ENCODE measurements at regions not wholly inside any gene's neighbourhood (a gene's known extent, or its start where the extent isn't known, plus 50 kb on each side); places are given as distances from the start of the nearest gene placed in this dataset.

GRCh38 chr10:76700241-76700640 lies 937.4 kb downstream of the KCNMA1 start:
- WGBS (ENCODE audit: extremely low coverage, insufficient coverage, insufficient read length), result no CpG with 5 or more reads among the region's 1 CpG

GRCh38 chr10:76697923-76698322 lies 939.7 kb downstream of the KCNMA1 start:
- Histone ChIP-seq H3K4me1 (ENCODE audit: control insufficient read depth in 1 of 2, insufficient read depth in 2 of 2, low read length in 2 of 2) (no peaks in the 10 kb centered on the region), H4K91ac (ENCODE audit: low read depth, low read length) (no peak overlapping the region), H2AFZ (ENCODE audit: insufficient read depth, low read length, poor library complexity) (no peak overlapping the region), H3K27ac (ENCODE audit: low read depth, low read length) (no peak overlapping the region), H3K36me3 (ENCODE audit: control insufficient read depth in 1 of 2, insufficient read depth in 2 of 2, low read length in 2 of 2) (no peaks in the 10 kb centered on the region), H2AK5ac (ENCODE audit: low read length) (no peak overlapping the region), H2BK120ac (ENCODE audit: insufficient read depth, low read length, poor library complexity) (no peak overlapping the region), H3K18ac (ENCODE audit: low read length) (no peak overlapping the region), H3K14ac (ENCODE audit: low read length) (no peak overlapping the region), H4K12ac (ENCODE audit: low read depth, low read length) (no peak overlapping the region), H3K27me3 (ENCODE audit: insufficient read depth, low read length) (no peaks in the 10 kb centered on the region), H3K9ac (ENCODE audit: low read length) (no peak overlapping the region), H4K8ac (ENCODE audit: low read depth, low read length) (no peak overlapping the region), H2BK12ac (ENCODE audit: low read length) (no peak overlapping the region), H3K4me2 (ENCODE audit: low read length) (no peak overlapping the region), H3K79me2 (ENCODE audit: control insufficient read depth, insufficient read depth, low read length, poor library complexity) (no peaks in the 10 kb centered on the region), H3K9me3 (ENCODE audit: insufficient read depth, low read depth, low read length) (no peaks in the 10 kb centered on the region), H3K79me1 (ENCODE audit: low read length) (no peaks in the 10 kb centered on the region), H3K23ac (ENCODE audit: low read length) (no peak overlapping the region), H3K4ac (ENCODE audit: low read depth, low read length) (no peak overlapping the region), H3K4me3 (ENCODE audit: low read depth, low read length) (no peak overlapping the region), H2BK5ac (ENCODE audit: low read depth, low read length, poor library complexity) (no peak overlapping the region)
- DNase-seq, result no peak

More at GRCh38 chr10:76700241-76700640, 937.4 kb downstream of the KCNMA1 start:
- H3K36me3 ChIP-seq (ENCODE audit: control insufficient read depth in 1 of 2, insufficient read depth in 2 of 2, low read length in 2 of 2), result no peaks in the 10 kb centered on the region
- H3K79me2 ChIP-seq (ENCODE audit: control insufficient read depth, insufficient read depth, low read length, poor library complexity), result no peaks in the 10 kb centered on the region
- no peak overlapping the region for H3K4me2 ChIP-seq (ENCODE audit: low read length)
- H3K79me1 ChIP-seq (ENCODE audit: low read length), result no peaks in the 10 kb centered on the region
- no peaks in the 10 kb centered on the region for H3K4me1 ChIP-seq (ENCODE audit: control insufficient read depth in 1 of 2, insufficient read depth in 2 of 2, low read length in 2 of 2)
- H3K14ac ChIP-seq (ENCODE audit: low read length), result no peak overlapping the region
- H4K12ac ChIP-seq (ENCODE audit: low read depth, low read length), result no peak overlapping the region
- DNase-seq, result no peak
- no peak overlapping the region for H3K4ac ChIP-seq (ENCODE audit: low read depth, low read length)
- H4K91ac ChIP-seq (ENCODE audit: low read depth, low read length), result no peak overlapping the region
- H4K8ac ChIP-seq (ENCODE audit: low read depth, low read length), result no peak overlapping the region
- no peak overlapping the region for H2BK12ac ChIP-seq (ENCODE audit: low read length)
- no peak overlapping the region for H3K23ac ChIP-seq (ENCODE audit: low read length)
- H2AK5ac ChIP-seq (ENCODE audit: low read length), result no peak overlapping the region
- no peak overlapping the region for H3K18ac ChIP-seq (ENCODE audit: low read length)
- H2BK5ac ChIP-seq (ENCODE audit: low read depth, low read length, poor library complexity), result no peak overlapping the region
- no peaks in the 10 kb centered on the region for H3K27me3 ChIP-seq (ENCODE audit: insufficient read depth, low read length)
- no peak overlapping the region for H3K4me3 ChIP-seq (ENCODE audit: low read depth, low read length)
- H3K9me3 ChIP-seq (ENCODE audit: insufficient read depth, low read depth, low read length), result no peaks in the 10 kb centered on the region
- H3K9ac ChIP-seq (ENCODE audit: low read length), result no peak overlapping the region
- H2AFZ ChIP-seq (ENCODE audit: insufficient read depth, low read length, poor library complexity), result no peak overlapping the region
- H2BK120ac ChIP-seq (ENCODE audit: insufficient read depth, low read length, poor library complexity), result no peak overlapping the region
- H3K27ac ChIP-seq (ENCODE audit: low read depth, low read length), result no peak overlapping the region

DNA sequence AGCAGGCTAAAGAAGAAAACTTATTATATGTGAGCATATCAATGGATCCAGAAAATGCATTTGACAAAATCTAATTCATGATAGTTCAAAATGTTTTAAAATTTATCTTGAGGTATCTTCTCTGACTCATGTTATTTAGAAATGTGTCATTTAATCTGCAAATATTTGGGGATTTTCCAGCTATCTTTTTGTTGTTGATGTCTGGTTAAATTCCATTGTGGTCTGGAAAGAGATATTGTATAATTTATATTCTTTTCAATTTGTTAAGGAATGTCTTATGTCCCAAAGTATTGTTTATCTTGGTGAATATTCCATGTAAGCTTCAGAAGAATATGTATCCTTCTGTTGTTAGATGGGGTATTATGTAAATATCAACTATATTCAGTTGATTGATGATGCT lies 942.5 kb downstream of the KCNMA1 start:
- no peak overlapping the region for H3K4me2 ChIP-seq (ENCODE audit: low read length)
- H4K8ac ChIP-seq (ENCODE audit: low read depth, low read length), result no peak overlapping the region
- no peak overlapping the region for H2AFZ ChIP-seq (ENCODE audit: insufficient read depth, low read length, poor library complexity)
- H3K4me3 ChIP-seq (ENCODE audit: low read depth, low read length), result no peak overlapping the region
- no peak for DNase-seq
- no peaks in the 10 kb centered on the region for H3K36me3 ChIP-seq (ENCODE audit: control insufficient read depth in 1 of 2, insufficient read depth in 2 of 2, low read length in 2 of 2)
- no peaks in the 10 kb centered on the region for H3K4me1 ChIP-seq (ENCODE audit: control insufficient read depth in 1 of 2, insufficient read depth in 2 of 2, low read length in 2 of 2)
- no peak overlapping the region for H2BK5ac ChIP-seq (ENCODE audit: low read depth, low read length, poor library complexity)
- H2BK12ac ChIP-seq (ENCODE audit: low read length), result no peak overlapping the region
- H3K23ac ChIP-seq (ENCODE audit: low read length), result no peak overlapping the region
- no peak overlapping the region for H3K4ac ChIP-seq (ENCODE audit: low read depth, low read length)
- H3K9ac ChIP-seq (ENCODE audit: low read length), result no peak overlapping the region
- no peaks in the 10 kb centered on the region for H3K79me2 ChIP-seq (ENCODE audit: control insufficient read depth, insufficient read depth, low read length, poor library complexity)
- no peaks in the 10 kb centered on the region for H3K79me1 ChIP-seq (ENCODE audit: low read length)
- no peak overlapping the region for H4K91ac ChIP-seq (ENCODE audit: low read depth, low read length)
- no peak overlapping the region for H3K18ac ChIP-seq (ENCODE audit: low read length)
- H4K12ac ChIP-seq (ENCODE audit: low read depth, low read length), result no peak overlapping the region
- H3K27me3 ChIP-seq (ENCODE audit: insufficient read depth, low read length), result no peaks in the 10 kb centered on the region
- H3K27ac ChIP-seq (ENCODE audit: low read depth, low read length), result no peak overlapping the region
- no peak overlapping the region for H3K14ac ChIP-seq (ENCODE audit: low read length)
- no peak overlapping the region for H2AK5ac ChIP-seq (ENCODE audit: low read length)
- no peaks in the 10 kb centered on the region for H3K9me3 ChIP-seq (ENCODE audit: insufficient read depth, low read depth, low read length)
- no peak overlapping the region for H2BK120ac ChIP-seq (ENCODE audit: insufficient read depth, low read length, poor library complexity)

DNA sequence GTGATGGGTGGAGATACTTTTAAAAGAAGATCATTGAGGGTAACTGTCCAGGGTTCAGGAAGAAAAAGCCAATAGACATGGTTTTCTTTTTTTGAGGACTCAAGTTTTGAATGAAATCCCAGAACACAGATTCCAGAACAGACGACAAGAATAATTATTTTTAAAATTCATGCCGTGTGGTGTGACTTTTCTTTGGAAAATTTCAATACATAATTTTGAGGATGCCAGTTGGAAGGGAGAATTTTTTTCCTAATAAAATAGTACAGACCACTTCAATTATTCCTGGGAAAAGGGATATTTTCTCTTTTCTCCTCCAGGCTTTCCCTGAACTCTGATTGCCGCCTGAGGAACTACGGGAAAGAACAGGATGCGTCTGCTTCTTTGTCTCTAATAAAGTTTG lies 951.4 kb downstream of the KCNMA1 start:
- H4K91ac ChIP-seq (ENCODE audit: low read depth, low read length), result no peak overlapping the region
- no peak overlapping the region for H3K18ac ChIP-seq (ENCODE audit: low read length)
- H2BK12ac ChIP-seq (ENCODE audit: low read length), result no peak overlapping the region
- no peaks in the 10 kb centered on the region for H3K27me3 ChIP-seq (ENCODE audit: insufficient read depth, low read length)
- H2AK5ac ChIP-seq (ENCODE audit: low read length), result no peak overlapping the region
- no peak overlapping the region for H3K4ac ChIP-seq (ENCODE audit: low read depth, low read length)
- DNase-seq, result no peak
- no peaks in the 10 kb centered on the region for H3K9me3 ChIP-seq (ENCODE audit: insufficient read depth, low read depth, low read length)
- H3K14ac ChIP-seq (ENCODE audit: low read length), result no peak overlapping the region
- H4K12ac ChIP-seq (ENCODE audit: low read depth, low read length), result no peak overlapping the region
- no peak overlapping the region for H3K4me3 ChIP-seq (ENCODE audit: low read depth, low read length)
- no peak overlapping the region for H4K8ac ChIP-seq (ENCODE audit: low read depth, low read length)
- H2BK5ac ChIP-seq (ENCODE audit: low read depth, low read length, poor library complexity), result no peak overlapping the region
- H3K4me2 ChIP-seq (ENCODE audit: low read length), result no peak overlapping the region
- no peak overlapping the region for H2AFZ ChIP-seq (ENCODE audit: insufficient read depth, low read length, poor library complexity)
- H3K27ac ChIP-seq (ENCODE audit: low read depth, low read length), result no peak overlapping the region
- no peaks in the 10 kb centered on the region for H3K79me2 ChIP-seq (ENCODE audit: control insufficient read depth, insufficient read depth, low read length, poor library complexity)
- H3K4me1 ChIP-seq (ENCODE audit: control insufficient read depth in 1 of 2, insufficient read depth in 2 of 2, low read length in 2 of 2), result no peaks in the 10 kb centered on the region
- H3K79me1 ChIP-seq (ENCODE audit: low read length), result no peaks in the 10 kb centered on the region
- no peak overlapping the region for H3K23ac ChIP-seq (ENCODE audit: low read length)
- H3K9ac ChIP-seq (ENCODE audit: low read length), result no peak overlapping the region
- no peaks in the 10 kb centered on the region for H3K36me3 ChIP-seq (ENCODE audit: control insufficient read depth in 1 of 2, insufficient read depth in 2 of 2, low read length in 2 of 2)
- WGBS (ENCODE audit: extremely low coverage, insufficient coverage, insufficient read length), result no CpG with 5 or more reads among the region's 5 CpGs
- no peak overlapping the region for H2BK120ac ChIP-seq (ENCODE audit: insufficient read depth, low read length, poor library complexity)

- Histone ChIP-seq H3K23ac (ENCODE audit: low read length) (no peak overlapping the region), H3K4me1 (ENCODE audit: control insufficient read depth in 1 of 2, insufficient read depth in 2 of 2, low read length in 2 of 2) (no peaks in the 10 kb centered on the region), H4K91ac (ENCODE audit: low read depth, low read length) (no peak overlapping the region), H2BK12ac (ENCODE audit: low read length) (no peak overlapping the region), H3K79me2 (ENCODE audit: control insufficient read depth, insufficient read depth, low read length, poor library complexity) (no peaks in the 10 kb centered on the region), H2BK120ac (ENCODE audit: insufficient read depth, low read length, poor library complexity) (no peak overlapping the region), H3K79me1 (ENCODE audit: low read length) (no peaks in the 10 kb centered on the region), H2BK5ac (ENCODE audit: low read depth, low read length, poor library complexity) (no peak overlapping the region), H3K9me3 (ENCODE audit: insufficient read depth, low read depth, low read length) (no peaks in the 10 kb centered on the region), H3K27me3 (ENCODE audit: insufficient read depth, low read length) (no peaks in the 10 kb centered on the region), H3K4me2 (ENCODE audit: low read length) (no peak overlapping the region), H3K14ac (ENCODE audit: low read length) (no peak overlapping the region), H3K4ac (ENCODE audit: low read depth, low read length) (no peak overlapping the region), H3K18ac (ENCODE audit: low read length) (no peak overlapping the region), H2AK5ac (ENCODE audit: low read length) (no peak overlapping the region), H4K12ac (ENCODE audit: low read depth, low read length) (no peak overlapping the region), H2AFZ (ENCODE audit: insufficient read depth, low read length, poor library complexity) (no peak overlapping the region), H4K8ac (ENCODE audit: low read depth, low read length) (no peak overlapping the region), H3K9ac (ENCODE audit: low read length) (no peak overlapping the region), H3K4me3 (ENCODE audit: low read depth, low read length) (no peak overlapping the region), H3K36me3 (ENCODE audit: control insufficient read depth in 1 of 2, insufficient read depth in 2 of 2, low read length in 2 of 2) (no peaks in the 10 kb centered on the region), H3K27ac (ENCODE audit: low read depth, low read length) (no peak overlapping the region)
- no peak for DNase-seq
- WGBS (ENCODE audit: extremely low coverage, insufficient coverage, insufficient read length), result no CpG with 5 or more reads among the region's 5 CpGs
These were observed 952.6 kb downstream of the KCNMA1 start for GRCh38 chr10:76684968-76685367.

Measured in trophoblast cell (in vitro differentiated cells and primary cell).